ENCODE measurements at regions not wholly inside any gene's neighbourhood (a gene's known extent, or its start where the extent isn't known, plus 50 kb on each side); places are given as distances from the start of the nearest gene placed in this dataset.

GRCh38 chr6:164911873-164912580, 397.4 kb downstream of the C6orf118 start:
- no peak for TF ChIP-seq CTCF (IDR thresholded peaks at IDR 0.05)
- no peak for TF ChIP-seq POLR2A (IDR thresholded peaks at IDR 0.05)
- no peak for TF ChIP-seq EP300 (IDR thresholded peaks at IDR 0.05)

All from tibial nerve (tissue), 4 donors.